ENCODE measurements at regions not wholly inside any gene's neighbourhood (a gene's known extent, or its start where the extent isn't known, plus 50 kb on each side); places are given as distances from the start of the nearest gene placed in this dataset.

DNA sequence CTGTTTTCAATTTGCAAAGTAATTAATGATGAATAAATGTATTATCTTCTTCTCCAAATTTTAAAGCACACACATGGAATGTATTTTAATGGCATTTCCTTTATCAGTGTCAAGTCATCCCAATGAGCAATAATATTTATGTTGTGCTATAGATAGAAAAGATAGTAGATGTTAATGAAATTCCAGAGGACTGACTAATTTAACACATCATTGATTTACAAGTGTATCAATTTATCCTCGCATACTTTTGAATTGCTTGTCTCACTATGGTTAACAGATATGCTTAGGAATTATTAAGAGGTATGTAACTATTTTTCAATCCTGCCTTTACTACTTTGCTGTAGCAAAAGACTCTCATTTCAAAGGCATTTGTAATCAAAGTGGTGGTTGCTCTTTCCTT is 842.9 kb downstream of the SLC6A15 start:
- H2AFZ ChIP-seq (ENCODE audit: insufficient read depth, low read depth, low read length, poor library complexity, severe bottlenecking) = no peak overlapping the region
- CTCF ChIA-PET = no interaction called here
- no peaks in the 10 kb centered on the region for H3K9me3 ChIP-seq (ENCODE audit: control extremely low read depth in 1 of 3, control insufficient read depth in 2 of 3, insufficient read depth in 1 of 3, low read length in 2 of 3)
- H3K27me3 ChIP-seq (replicated peaks in 1 of 4; ENCODE audit: control extremely low read depth in 1 of 4, control insufficient read depth in 3 of 4, insufficient read depth in 4 of 4, low read length in 3 of 4) = no peaks in the 10 kb centered on the region
- Mint-ChIP-seq H3K27ac (no peak overlapping the region), H3K9me3 (ENCODE audit: insufficient read depth) (peaks cover 2% of the 10 kb centered on the region), H3K4me1 (no peaks in the 10 kb centered on the region), H3K4me3 (no peak overlapping the region), H3K27me3 (no peaks in the 10 kb centered on the region)
- H3K27ac ChIP-seq (ENCODE audit: low read length in 2 of 2) = no peak overlapping the region
- H3K4me1 ChIP-seq (ENCODE audit: control insufficient read depth in 2 of 2, insufficient read depth in 2 of 2, low read length in 2 of 2) = no peaks in the 10 kb centered on the region
- intact Hi-C loops (cut with micrococcal nuclease) = no loop called here
- no peaks in the 10 kb centered on the region for H3K79me2 ChIP-seq (ENCODE audit: control insufficient read depth, insufficient read depth, low read length)
- no peak overlapping the region for H3K4me3 ChIP-seq (ENCODE audit: control extremely low read depth in 1 of 5, extremely low read depth in 1 of 5, insufficient read depth in 1 of 5, low read depth in 2 of 5, low read length in 4 of 5)
- no peak overlapping the region for H3K4me2 ChIP-seq (replicated peaks; ENCODE audit: low read depth, low read length, poor library complexity, severe bottlenecking)
- no peaks in the 10 kb centered on the region for H4K20me1 ChIP-seq (ENCODE audit: control insufficient read depth, insufficient read depth, low read length, poor library complexity, severe bottlenecking)
- DNase-seq = no peak
- no peaks in the 10 kb centered on the region for H3K36me3 ChIP-seq (replicated peaks in 1 of 2; ENCODE audit: control extremely low read depth in 1 of 2, control insufficient read depth in 1 of 2, extremely low read depth in 1 of 2, insufficient read depth in 2 of 2, low read length in 1 of 2)
- WGBS (ENCODE audit: insufficient coverage) = no CpG with 5 or more reads among the region's 1 CpG
- ATAC-seq (ENCODE audit: low read depth) = no peak
- no peak overlapping the region for H3K9ac ChIP-seq (ENCODE audit: low read length)
- TF ChIP-seq EZH2 (IDR thresholded peaks at IDR 0.05; ENCODE audit: borderline replicate concordance, insufficient read depth, low read depth, low read length, poor library complexity, severe bottlenecking) = no peak
- TF ChIP-seq, protein P1, sequence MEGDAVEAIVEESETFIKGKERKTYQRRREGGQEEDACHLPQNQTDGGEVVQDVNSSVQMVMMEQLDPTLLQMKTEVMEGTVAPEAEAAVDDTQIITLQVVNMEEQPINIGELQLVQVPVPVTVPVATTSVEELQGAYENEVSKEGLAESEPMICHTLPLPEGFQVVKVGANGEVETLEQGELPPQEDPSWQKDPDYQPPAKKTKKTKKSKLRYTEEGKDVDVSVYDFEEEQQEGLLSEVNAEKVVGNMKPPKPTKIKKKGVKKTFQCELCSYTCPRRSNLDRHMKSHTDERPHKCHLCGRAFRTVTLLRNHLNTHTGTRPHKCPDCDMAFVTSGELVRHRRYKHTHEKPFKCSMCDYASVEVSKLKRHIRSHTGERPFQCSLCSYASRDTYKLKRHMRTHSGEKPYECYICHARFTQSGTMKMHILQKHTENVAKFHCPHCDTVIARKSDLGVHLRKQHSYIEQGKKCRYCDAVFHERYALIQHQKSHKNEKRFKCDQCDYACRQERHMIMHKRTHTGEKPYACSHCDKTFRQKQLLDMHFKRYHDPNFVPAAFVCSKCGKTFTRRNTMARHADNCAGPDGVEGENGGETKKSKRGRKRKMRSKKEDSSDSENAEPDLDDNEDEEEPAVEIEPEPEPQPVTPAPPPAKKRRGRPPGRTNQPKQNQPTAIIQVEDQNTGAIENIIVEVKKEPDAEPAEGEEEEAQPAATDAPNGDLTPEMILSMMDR (IDR thresholded peaks at IDR 0.05) = no peak
- POLR2A ChIA-PET = no interaction called here

GRCh38 chr12:84069198-84069597 is 843.4 kb downstream of the SLC6A15 start:
- Histone ChIP-seq H3K27me3 (replicated peaks in 1 of 4; ENCODE audit: control extremely low read depth in 1 of 4, control insufficient read depth in 3 of 4, insufficient read depth in 4 of 4, low read length in 3 of 4) (no peaks in the 10 kb centered on the region), H3K9ac (ENCODE audit: low read length) (no peak overlapping the region), H4K20me1 (ENCODE audit: control insufficient read depth, insufficient read depth, low read length, poor library complexity, severe bottlenecking) (no peaks in the 10 kb centered on the region), H3K27ac (ENCODE audit: low read length in 2 of 2) (no peak overlapping the region), H3K4me2 (replicated peaks; ENCODE audit: low read depth, low read length, poor library complexity, severe bottlenecking) (no peak overlapping the region), H3K4me3 (ENCODE audit: control extremely low read depth in 1 of 5, extremely low read depth in 1 of 5, insufficient read depth in 1 of 5, low read depth in 2 of 5, low read length in 4 of 5) (no peak overlapping the region), H3K9me3 (ENCODE audit: control extremely low read depth in 1 of 3, control insufficient read depth in 2 of 3, insufficient read depth in 1 of 3, low read length in 2 of 3) (no peaks in the 10 kb centered on the region), H3K79me2 (ENCODE audit: control insufficient read depth, insufficient read depth, low read length) (no peaks in the 10 kb centered on the region), H3K36me3 (replicated peaks in 1 of 2; ENCODE audit: control extremely low read depth in 1 of 2, control insufficient read depth in 1 of 2, extremely low read depth in 1 of 2, insufficient read depth in 2 of 2, low read length in 1 of 2) (no peaks in the 10 kb centered on the region), H2AFZ (ENCODE audit: insufficient read depth, low read depth, low read length, poor library complexity, severe bottlenecking) (no peak overlapping the region), H3K4me1 (ENCODE audit: control insufficient read depth in 2 of 2, insufficient read depth in 2 of 2, low read length in 2 of 2) (no peaks in the 10 kb centered on the region)
- H3K9me3 Mint-ChIP-seq (ENCODE audit: insufficient read depth) = peaks cover 2% of the 10 kb centered on the region
- no peaks in the 10 kb centered on the region for H3K4me1 Mint-ChIP-seq
- no peak overlapping the region for H3K4me3 Mint-ChIP-seq
- ChIA-PET POLR2A (no interaction called here), CTCF (no interaction called here)
- no peak for ATAC-seq (ENCODE audit: low read depth)
- TF ChIP-seq EZH2 (IDR thresholded peaks at IDR 0.05; ENCODE audit: borderline replicate concordance, insufficient read depth, low read depth, low read length, poor library complexity, severe bottlenecking) = no peak
- TF ChIP-seq, protein P1 (IDR thresholded peaks at IDR 0.05) = no peak
- H3K27ac Mint-ChIP-seq = no peak overlapping the region
- intact Hi-C loops (cut with micrococcal nuclease) = no loop called here
- WGBS (ENCODE audit: insufficient coverage) = no CpG with 5 or more reads among the region's 2 CpGs
- no peak for DNase-seq
- H3K27me3 Mint-ChIP-seq = no peaks in the 10 kb centered on the region

Data from B cell (primary cell).